ENCODE measurements at regions not wholly inside any gene's neighbourhood (a gene's known extent, or its start where the extent isn't known, plus 50 kb on each side); places are given as distances from the start of the nearest gene placed in this dataset.
A peak's percentile ranks its signal among the peaks of the same experiment; 100 is the strongest.

DNA sequence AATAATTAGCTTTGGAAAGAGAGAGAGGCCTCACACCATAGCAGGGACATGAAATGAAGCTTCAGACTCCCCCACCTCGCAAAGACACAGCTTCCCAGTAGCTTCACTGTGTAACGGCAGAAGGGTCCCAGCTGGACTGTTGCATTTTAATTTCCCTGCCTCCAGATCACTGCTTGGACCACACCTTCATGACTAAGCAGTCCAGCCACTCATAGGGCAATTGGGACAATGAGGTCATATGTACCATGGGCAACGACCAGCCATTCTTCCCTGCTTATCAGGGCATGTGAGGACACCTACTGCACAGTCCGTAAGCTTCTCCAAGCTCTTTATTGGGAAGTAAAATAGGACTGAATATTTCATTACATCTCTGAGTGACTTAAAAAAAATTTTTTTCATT is 183.0 kb downstream of the MREG start (continued):
- TF ChIP-seq EHMT2 (IDR thresholded peaks at IDR 0.05) (no peak), NEUROD1 (IDR thresholded peaks at IDR 0.05; ENCODE audit: borderline replicate concordance, low read depth, low read length, partially characterized antibody) (peak; percentile 38), CBFA2T3 (IDR thresholded peaks at IDR 0.05) (peak; percentile 32), THRA (IDR thresholded peaks at IDR 0.05) (peak; percentile 80), ESRRA (IDR thresholded peaks at IDR 0.05; ENCODE audit: borderline replicate concordance, low read depth) (peak; percentile 80), ZNF668 (CRISPR knock-in tag; IDR thresholded peaks at IDR 0.05) (no peak), EP300 (IDR thresholded peaks at IDR 0.05; ENCODE audit: low read length) (peak; percentile 82; the same call in 1 of the 2 replicates), ZZZ3 (IDR thresholded peaks at IDR 0.05) (no peak), CC2D1A (IDR thresholded peaks at IDR 0.05) (0 out of 2 replicates have a peak, but pooled peaks have one; percentile 32), DLX4 (CRISPR knock-in tag; IDR thresholded peaks at IDR 0.05) (no peak), YY1 (IDR thresholded peaks at IDR 0.05; ENCODE audit: borderline replicate concordance in 1 of 3, control insufficient read depth in 1 of 3, extremely low read depth in 1 of 3, insufficient read depth in 3 of 3, insufficient read length in 1 of 3, insufficient replicate concordance in 2 of 3, low read depth in 1 of 3, low read length in 2 of 3) (peak in 1 of 3 experiments; percentile 69), DPF2 (IDR thresholded peaks at IDR 0.05) (peak; percentile 76), DMBX1 (CRISPR knock-in tag; IDR thresholded peaks at IDR 0.05; ENCODE audit: borderline replicate concordance) (0 out of 2 replicates have a peak, but pooled peaks have one; percentile 27), RCOR1 (IDR thresholded peaks at IDR 0.05; ENCODE audit: borderline replicate concordance in 1 of 2, low read depth in 2 of 2, low read length in 2 of 2) (peak in 1 of 2 experiments; percentile 72; a peak in 1 of 4 replicates), SMARCA4 (IDR thresholded peaks at IDR 0.05) (peak; percentile 78), JUNB (CRISPR knock-in tag; conservative IDR thresholded peaks at IDR 0.05) (0 out of 2 replicates have a peak, but pooled peaks have one; percentile 40), MTA1 (IDR thresholded peaks at IDR 0.05; ENCODE audit: borderline replicate concordance) (peak; percentile 30; the same call in 1 of the 2 replicates), ZNF3 (CRISPR knock-in tag; IDR thresholded peaks at IDR 0.05) (no peak), ARNT (IDR thresholded peaks at IDR 0.05) (0 out of 4 replicates have a peak, but pooled peaks of 1 of the 2 experiments have one; percentile 44), JUND (IDR thresholded peaks at IDR 0.05; ENCODE audit: borderline replicate concordance, low read depth, low read length) (peak; percentile 96), JUND (tag; IDR thresholded peaks at IDR 0.05; ENCODE audit: borderline replicate concordance, low read depth, low read length) (peak; percentile 95), CHD4 (IDR thresholded peaks at IDR 0.05; ENCODE audit: insufficient read depth, insufficient replicate concordance, low read depth, low read length, poor library complexity, severe bottlenecking) (no peak), DACH1 (IDR thresholded peaks at IDR 0.05; ENCODE audit: partially characterized antibody) (peak; percentile 78)
- TF ChIP-seq, protein P1, sequence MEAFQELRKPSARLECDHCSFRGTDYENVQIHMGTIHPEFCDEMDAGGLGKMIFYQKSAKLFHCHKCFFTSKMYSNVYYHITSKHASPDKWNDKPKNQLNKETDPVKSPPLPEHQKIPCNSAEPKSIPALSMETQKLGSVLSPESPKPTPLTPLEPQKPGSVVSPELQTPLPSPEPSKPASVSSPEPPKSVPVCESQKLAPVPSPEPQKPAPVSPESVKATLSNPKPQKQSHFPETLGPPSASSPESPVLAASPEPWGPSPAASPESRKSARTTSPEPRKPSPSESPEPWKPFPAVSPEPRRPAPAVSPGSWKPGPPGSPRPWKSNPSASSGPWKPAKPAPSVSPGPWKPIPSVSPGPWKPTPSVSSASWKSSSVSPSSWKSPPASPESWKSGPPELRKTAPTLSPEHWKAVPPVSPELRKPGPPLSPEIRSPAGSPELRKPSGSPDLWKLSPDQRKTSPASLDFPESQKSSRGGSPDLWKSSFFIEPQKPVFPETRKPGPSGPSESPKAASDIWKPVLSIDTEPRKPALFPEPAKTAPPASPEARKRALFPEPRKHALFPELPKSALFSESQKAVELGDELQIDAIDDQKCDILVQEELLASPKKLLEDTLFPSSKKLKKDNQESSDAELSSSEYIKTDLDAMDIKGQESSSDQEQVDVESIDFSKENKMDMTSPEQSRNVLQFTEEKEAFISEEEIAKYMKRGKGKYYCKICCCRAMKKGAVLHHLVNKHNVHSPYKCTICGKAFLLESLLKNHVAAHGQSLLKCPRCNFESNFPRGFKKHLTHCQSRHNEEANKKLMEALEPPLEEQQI (IDR thresholded peaks at IDR 0.05), result peak; percentile 71
- TF ChIP-seq, protein P2, sequence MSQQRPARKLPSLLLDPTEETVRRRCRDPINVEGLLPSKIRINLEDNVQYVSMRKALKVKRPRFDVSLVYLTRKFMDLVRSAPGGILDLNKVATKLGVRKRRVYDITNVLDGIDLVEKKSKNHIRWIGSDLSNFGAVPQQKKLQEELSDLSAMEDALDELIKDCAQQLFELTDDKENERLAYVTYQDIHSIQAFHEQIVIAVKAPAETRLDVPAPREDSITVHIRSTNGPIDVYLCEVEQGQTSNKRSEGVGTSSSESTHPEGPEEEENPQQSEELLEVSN (IDR thresholded peaks at IDR 0.05; ENCODE audit: borderline replicate concordance in 1 of 2, extremely low read depth in 1 of 2, insufficient read depth in 1 of 2, insufficient read length in 1 of 2, low read depth in 1 of 2, low read length in 1 of 2, poor library complexity in 1 of 2, severe bottlenecking in 1 of 2), result peak in 1 of 2 experiments; percentile 27
